Activated CD4-positive, alpha-beta T cell treated with anti-CD3 and anti-CD28 coated beads for 1 hour (primary cell): ENCODE measurements at regions not wholly inside any gene's neighbourhood (a gene's known extent, or its start where the extent isn't known, plus 50 kb on each side); places are given as distances from the start of the nearest gene placed in this dataset.
"Not testable (repeated sequence)": the region's sequence is repeated elsewhere in the genome, so short reads cannot be mapped to it uniquely, and the experiment has no call there.

Experiments used
- DNase-seq: peaks from one replicate; pipeline ENCODE4 v3.0.0-alpha.2; 2020

DNA sequence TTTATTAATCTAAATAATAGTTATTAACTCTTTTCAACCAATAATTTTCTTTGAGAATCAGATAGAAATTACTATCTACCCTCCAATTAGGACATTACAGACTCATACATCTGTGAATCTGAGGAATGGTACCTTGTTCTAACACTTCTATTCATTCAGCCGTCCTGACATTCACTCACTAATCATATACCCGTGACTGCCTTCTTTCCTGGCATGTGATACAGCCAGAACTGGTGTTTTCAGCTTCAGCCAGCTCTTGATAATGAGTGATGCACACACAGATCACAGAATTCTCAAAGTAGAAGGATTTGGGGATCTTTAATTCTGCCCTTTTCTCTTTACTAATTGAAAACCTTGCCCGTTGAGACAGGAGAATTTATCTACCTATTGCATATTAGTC is 499.9 kb downstream of the UTRN start:
- DNase-seq: no peak

DNA sequence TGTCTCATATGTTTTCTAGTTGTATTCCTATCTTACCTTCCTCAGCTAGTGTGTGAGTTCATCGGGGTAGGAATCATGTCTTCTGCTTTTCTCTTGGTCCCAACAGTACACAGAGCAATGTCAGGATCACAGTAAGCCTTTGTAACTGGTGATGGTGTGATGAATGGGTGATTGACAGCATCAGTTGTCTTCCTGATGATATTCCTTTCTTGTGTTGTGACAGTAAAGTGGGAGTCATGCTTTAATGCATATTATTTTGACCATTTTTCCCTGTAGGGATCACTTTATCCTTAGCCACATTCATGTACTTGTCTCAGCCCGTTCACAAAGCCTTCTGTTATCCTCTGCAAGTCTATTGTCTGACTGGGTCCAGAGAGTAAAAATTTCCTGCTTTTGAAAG is 501.7 kb downstream of the UTRN start:
- DNase-seq: no peak

DNA sequence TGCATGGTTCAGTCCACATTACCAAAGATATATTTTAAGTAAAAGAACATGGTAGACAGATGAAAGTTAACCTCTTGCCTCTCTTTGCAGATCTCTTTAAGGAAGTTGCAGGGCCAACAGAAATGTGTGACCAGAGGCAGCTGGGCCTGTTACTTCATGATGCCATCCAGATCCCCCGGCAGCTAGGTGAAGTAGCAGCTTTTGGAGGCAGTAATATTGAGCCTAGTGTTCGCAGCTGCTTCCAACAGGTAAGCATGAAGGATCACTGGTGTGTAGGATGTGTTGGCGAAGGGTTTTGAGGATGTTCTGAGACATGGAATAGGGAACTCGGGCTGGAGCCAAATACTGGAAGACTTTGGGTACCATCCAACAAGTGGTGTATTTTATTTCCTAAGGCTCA is 508.6 kb downstream of the UTRN start:
- DNase-seq: no peak

DNA sequence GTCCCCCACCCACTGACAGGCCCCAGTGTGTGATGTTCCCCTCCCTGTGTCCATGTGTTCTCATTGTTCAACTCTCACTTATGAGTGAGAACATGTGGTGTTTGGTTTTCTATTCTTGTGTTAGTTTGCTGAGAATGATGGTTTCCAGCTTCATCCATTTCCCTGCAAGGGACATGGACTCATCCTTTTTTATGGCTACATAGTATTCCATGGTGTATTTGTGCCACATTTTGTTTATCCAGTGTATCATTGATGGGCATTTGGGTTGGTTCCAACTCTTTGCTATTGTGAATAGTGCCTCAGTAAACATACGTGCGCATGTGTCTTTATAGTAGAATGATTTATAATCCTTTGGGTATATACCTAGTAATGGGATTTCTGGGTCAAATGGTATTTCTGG is 509.9 kb downstream of the UTRN start:
- DNase-seq: not testable (repeated sequence)

DNA sequence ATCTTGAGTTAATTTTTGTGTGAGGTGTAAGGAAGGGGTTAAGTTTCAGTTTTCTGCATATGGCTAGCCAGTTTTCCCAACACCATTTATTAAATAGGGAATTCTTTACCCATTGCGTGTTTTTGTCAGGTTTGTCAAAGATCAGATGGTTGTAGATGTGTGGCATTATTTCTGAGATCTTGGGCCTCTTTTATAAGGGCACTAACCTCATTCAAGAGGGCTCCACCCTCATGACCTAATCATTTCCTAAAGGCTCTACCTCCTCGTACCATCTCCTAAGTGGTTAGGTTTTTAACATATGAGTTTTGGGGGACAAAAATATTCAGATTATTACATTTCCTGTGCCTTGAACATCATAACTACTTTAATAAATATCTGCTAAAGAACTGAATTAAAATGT is 510.9 kb downstream of the UTRN start:
- no peak for DNase-seq

DNA sequence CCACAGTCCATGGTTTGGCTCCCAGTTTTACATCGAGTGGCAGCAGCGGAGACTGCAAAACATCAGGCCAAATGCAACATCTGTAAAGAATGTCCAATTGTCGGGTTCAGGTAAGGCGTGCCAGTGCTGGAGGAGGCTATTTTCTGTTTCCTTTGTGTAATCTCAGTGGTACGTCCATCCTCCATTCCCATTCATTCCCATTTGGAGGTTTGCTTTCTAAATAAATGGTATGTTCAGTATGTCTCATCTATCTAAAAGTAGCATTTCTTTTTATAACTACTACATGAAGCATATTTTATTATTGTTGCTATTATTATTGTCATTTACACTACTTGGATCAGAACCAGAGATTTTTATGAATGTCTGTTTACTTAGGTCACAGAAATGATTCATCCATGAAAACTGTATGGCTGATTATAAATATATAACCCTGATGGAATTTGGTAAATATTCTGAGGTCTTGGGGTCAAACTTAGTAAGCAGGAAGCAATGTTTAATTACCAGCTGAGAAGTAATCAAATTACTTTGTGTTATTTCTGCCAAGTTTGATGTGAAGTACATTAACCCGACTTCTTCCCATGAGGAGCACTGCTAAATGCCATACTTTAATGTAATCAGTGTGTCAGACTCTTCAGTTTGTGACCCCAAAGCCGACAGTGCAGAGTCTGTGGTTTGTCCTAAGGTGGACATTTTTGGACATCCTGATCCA is 512.9 kb downstream of the UTRN start:
- no peak for DNase-seq

DNA sequence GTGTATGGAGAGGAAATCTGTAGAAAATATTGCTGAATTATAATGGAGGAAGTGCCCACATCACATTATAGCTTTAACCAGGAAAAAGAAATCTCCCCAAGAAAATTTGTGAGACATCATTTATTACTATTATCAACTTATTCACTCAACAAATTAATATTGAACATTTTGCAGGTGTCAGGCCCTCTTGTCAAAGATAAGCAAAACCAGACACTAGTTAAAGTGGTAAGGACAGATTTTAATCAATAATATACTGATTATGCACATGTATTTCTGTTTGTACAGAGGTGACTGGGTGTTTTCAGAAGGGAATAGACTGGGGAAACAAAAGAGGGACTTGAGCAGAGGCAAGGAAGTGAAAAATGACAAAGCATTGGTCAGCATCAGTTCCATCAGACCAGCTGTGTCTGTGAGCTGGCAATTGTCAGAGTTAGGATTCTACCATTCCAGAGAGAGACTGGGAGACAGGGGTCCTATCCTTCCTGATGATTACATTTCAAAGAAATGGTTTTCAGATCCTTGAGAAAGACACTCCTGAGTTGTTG is 519.2 kb downstream of the UTRN start:
- DNase-seq: no peak

DNA sequence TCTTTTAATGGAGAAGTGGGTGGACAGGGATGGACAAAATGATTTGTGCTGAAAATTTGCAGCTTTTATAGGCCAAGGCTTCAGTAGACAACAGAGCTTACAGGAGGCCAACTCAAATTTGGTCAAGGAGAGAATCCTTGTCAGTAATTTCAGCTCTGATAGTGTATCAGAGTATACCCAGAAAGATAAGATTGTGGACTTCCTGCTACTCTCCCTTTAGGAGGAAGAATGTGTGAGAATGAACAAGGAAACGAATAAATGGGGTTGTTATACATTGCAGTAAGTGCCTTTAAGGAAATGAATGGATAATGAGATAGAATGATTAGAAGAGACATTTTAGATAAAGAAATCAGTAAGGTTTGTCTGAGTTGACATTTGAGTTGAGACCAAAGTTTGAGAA is 519.9 kb downstream of the UTRN start:
- DNase-seq: no peak

DNA sequence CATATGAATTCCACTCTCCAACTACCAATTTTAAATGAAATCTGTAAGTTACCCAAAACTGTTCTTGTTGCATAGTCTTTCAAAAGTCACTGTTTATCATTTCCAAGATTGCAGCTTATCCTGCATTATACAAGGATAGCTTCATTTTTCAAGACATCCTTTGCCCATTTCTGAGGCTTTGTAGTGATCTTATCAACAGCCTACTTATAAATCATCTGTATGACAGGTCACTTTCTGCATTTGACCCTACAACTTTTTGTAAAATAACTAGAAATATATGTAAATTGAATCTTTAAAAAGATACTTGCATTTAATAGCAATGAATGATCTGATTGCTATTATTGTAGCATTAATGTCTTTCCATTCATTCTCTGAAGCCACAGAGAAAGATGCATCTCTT is 521.1 kb downstream of the UTRN start:
- no peak for DNase-seq

DNA sequence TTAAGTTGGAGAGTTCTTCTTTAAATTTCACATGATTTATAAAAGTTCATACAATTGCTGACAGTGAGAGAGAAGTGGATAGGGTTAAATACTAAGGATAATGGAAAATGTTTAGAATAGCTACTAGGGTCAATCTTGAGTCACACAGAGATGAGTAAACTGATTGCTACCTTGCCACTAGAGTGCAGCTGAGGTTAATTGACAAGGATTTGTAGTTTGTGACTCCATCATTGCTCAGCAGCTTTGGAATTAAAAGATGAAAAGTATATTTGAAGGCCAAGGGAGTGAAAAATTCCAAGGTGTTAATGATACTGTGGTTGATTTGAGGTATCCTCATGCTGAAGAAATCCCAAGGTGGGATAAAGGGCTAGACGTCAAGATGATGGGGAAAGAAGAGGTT is 524.0 kb downstream of the UTRN start:
- DNase-seq: no peak

DNA sequence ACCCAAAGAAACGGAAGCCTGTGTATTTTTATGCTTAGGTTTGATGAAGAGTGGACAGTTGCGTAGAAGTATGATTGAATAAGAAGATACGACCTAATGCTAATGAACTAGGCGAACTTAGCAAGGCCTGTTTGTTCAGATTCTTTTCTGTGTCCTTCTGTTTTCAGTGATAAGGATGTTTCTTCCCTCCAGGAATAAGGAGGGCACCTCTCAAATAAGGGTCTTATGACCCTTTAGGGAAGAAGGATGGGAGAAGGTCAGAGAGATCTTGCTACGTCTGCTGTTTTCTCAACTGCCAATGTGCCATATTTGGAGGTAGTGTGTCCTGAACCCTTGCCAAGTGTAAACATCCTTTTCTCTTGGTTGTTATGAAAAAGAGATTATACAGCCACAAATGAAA is 524.8 kb downstream of the UTRN start:
- no peak for DNase-seq

DNA sequence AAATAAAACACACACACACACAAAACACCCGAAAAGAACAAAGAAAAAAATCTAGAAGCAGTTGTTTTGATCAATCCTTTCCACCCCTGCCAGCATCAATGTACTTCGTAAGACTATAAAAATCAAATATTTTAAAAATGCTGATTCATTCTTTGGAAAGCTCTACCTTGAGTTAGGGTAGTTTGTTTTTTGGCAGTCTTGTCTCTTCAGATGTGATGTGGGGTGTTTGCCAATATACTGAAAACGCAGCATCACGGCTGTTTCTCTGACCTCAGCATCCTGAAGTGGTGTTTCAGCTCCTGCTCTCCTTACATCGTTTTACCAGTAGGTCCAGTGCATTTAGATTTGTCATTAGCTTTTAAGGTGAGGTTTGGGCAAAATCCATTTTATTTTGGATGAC is 526.0 kb downstream of the UTRN start:
- DNase-seq: no peak

DNA sequence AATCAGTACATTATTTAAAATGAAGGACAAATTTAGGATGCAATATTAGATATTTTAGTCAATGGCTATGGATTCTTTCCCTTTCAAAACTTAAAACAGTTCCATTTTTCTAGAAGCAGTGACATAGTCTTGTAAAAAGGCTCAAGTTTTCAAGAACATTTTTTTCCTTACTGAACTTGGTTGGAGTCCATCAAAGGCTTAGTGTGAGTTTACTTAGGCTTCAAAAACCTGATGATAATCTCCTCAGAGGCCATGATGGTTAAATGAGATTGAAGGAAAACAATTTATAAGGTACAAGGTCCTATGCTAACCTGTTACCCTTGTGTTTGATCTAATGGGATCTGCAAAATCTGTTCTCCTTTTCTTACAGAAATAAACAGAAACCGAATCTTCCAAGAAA is 531.8 kb downstream of the UTRN start:
- no peak for DNase-seq

DNA sequence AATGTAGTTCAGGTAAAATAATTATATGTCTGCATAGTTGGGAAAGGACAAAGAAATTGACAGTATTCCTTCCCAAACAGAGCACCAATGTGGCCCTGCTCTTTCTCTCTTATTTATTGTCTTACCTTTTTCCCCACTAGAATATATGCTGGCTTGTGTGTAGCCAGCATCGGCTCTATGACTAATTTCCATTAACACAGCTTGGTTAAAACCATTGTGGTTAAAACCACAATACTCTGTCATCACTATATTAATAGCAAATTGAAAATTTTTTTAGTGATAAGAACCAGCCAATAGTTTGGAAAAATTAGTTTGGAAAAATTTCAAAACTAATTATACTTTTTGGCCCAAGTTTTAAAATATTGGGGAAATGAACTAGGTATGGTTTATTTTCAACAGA is 535.1 kb downstream of the UTRN start:
- DNase-seq: no peak

DNA sequence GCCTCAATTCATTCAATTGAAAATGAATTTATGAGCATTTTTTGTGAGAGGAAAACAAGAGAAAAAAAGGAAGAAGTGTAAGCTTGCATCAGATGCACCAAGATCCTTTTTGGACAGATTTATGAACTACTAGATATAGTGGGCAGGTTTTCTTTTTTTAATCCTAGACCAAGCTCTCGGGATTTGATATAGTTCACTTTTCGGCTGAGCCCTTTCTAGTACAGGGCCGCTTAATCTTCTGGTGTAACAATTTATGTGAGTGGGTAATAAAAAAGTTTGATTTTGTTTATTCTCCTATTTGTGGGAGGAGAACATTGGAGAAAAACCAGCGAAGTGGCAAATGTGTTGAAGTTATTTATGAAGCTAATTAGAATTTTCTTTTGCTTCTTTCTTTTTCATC is 538.0 kb downstream of the UTRN start:
- DNase-seq: no peak

DNA sequence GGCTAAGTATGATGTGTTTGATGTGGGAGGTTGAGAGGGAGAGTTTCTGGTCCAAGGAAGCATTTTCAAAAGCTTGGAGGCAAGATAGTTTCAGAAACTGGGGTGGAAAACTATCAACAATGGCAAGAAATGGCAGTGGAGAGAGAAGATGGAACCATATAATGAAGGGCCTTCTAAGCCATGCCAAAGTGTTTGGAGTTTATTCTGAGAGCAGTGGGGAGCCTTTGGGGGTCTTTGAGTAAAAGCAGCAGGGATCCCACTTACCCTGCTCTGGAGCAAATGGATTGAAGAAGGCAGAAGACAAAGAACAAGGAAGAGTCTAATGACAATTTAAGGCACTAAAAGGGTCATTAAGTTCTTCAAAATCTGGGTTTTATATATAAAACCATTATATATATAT is 538.9 kb downstream of the UTRN start:
- no peak for DNase-seq

DNA sequence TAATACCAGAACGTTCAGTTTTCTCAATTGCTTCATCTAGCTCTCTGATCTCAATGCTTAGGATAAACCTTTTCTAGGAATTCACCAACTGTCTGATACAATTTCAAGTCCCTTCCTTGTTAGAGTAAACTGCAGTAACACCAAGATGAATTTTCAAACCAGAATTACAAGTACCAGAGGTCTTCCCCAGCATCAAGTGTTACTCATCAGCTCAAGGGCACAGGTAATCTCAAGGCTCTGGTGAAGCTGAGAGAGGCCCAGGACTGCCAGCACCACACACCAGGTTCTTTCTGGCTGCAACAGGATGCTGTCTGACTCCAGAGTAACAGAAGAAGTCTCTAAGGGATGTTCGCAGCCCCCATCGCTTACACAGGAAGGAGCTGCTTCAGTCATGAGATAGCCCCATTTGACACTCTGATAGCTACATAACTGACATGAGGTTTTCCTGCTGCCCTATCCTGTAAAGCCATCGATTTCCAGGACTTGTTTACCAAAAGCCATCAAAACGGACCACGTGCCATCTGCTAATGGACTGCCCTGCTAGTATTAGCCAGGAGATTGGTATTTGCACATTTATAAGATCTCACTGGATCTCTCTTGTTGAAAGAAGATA is 549.4 kb downstream of the UTRN start:
- DNase-seq: no peak

DNA sequence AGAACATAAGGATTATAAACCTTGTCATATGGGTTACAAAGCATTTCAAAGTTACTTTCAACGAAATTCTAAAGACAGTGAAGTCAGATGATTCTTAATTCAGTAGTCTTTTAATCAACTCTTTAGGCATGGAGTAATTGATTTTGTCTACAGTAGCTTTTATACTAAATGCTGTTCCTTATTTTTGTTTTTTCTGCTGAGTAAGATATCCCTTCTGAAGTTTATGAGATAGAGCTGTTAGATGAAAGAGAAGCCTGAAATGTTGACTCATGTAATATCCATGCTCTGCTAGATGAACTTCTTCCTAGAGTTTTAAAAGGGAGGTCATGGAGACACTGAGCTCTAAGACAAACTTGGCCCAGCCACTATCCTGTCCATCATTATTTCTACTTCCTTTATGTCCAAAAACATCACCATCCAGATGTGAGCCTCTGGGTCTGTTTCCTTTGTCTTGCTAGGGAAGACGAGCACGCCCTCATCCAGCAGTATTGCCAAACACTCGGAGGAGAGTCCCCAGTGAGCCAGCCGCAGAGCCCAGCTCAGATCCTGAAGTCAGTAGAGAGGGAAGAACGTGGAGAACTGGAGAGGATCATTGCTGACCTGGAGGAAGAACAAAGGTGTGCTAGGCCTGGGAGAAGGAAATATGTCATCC is 550.3 kb downstream of the UTRN start:
- DNase-seq: no peak

DNA sequence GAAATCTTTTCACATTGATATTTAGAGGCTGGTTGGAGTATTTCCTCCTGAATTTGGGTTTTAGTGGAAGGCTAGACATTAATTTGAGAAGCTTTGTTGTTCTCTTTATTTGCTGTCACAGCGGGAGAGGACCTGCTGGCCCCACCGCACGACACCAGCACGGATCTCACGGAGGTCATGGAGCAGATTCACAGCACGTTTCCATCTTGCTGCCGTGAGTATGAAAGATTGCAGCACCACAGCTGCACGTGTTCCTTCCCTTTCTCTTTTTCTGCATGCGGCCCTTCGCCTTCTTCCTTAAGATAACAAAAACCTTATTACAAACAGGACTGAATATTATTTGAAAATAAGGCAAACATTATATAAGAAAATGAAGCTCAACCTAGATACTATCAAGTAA is 555.5 kb downstream of the UTRN start:
- no peak for DNase-seq

DNA sequence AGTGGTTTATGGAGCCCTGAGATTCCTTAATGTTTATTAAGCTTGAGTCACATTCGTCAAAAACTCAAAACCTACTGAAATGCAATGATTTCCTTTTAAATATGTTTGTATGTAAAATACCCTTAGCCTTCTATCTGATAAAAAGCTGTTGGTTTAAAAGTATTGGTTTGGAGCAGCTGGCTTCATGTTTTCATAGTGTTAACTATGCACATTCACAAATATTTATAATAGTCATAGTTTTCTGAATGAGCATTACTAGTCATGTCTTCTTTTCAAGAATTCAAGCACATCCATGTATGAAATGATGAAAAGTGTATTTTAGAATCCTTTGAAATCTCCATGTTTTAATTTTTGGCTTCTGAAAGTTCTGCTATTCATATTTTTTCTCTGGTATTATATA is 558.6 kb downstream of the UTRN start:
- no peak for DNase-seq

DNA sequence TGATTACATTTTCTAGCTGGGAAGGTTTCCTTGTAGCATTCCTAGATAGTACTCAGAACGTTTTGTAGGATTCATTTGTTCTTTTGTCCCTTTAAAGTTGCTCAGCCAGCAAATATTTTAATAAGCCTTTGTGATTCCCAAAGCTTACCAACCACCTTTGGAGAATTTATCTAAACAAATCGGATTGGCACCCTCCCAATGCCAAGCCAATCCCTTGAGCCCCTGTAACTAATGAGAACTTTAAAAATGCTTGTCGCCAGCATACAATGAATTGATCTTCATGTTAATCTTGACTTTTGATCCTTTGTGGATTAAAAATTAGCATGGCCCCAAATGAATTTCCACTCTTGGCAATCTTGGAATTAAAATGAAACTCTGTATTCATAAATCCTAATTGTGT is 559.5 kb downstream of the UTRN start:
- DNase-seq: no peak

DNA sequence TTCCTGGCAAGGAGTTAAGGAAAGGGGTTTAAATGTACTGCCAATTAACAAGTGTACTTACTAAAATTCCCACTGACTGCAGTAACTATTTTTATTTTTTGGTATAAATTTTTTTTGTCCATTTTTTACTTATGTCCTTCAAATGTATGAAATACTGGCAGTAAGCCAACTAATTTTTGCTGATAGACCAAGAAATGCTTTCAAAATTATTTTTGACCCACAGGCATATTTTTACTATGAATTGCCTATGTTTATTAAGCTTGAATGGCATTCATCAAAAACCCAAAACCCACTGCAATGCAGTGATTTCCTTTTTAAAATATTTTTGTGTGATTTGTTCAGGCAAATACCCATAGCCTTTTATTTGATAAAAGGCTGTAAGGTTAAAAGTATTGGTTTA is 560.1 kb downstream of the UTRN start:
- no peak for DNase-seq

DNA sequence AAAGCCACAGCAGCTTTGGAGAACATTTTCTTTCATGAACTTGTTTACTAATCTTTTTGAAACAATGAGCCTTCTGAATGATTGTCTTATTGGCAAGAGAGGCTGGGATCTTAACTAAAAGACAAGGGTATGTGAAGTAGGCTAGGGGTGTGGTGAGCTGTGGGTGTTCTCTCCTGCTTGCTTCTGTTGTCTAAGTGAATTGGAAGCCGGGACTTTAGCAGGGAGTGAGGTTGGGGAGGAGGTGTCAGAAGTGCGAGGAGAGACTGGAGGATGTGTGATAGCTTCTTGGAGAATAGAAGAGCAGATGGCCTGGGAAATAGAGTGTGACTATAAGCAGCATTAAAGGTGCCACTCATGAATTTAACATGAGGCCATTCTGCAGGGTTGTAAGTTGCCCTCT is 562.8 kb downstream of the UTRN start:
- DNase-seq: no peak

DNA sequence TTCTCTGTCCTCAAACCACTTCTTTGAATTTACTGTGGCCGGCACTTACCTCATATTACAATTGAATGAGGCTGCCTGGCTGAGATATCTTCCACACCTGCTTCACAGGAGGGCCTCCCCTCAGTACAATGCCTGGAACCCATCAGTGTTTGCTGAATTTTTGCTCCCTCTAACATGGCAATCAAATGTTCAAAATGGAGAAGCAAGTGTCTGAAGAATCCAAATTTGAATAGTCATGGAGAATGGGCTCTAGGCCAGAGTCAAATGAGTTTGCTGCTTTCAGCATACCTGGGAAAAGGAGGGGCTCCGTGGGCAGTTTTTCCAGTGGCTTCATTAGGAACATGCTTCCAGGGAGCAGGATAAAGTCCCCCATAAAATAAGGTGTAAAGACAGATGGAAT is 564.8 kb downstream of the UTRN start:
- DNase-seq: no peak

DNA sequence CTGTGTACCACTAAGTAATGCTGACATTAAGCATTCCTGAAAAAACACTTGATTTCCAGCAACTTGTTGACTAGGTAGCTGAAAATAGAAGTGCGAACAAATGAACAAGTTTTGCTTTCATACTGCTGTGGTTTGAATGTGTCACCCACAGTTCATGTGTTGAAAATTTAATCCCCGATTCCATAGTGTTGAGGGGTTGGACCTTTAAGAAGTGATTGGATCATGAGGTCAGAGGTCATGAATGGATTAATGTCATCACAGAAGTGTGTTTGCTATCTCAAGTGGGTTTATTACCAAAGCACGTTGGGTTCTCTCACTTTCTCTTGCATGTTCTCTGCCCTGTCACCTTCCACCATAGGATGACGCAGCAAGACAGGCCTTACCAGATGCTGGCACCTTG is 568.5 kb downstream of the UTRN start:
- DNase-seq: no peak
